DMS114 treated with DMSO at 0.1 percent for 48 hours (cell line): ENCODE measurements at regions not wholly inside any gene's neighbourhood (a gene's known extent, or its start where the extent isn't known, plus 50 kb on each side); places are given as distances from the start of the nearest gene placed in this dataset.
"Not testable (repeated sequence)": the region's sequence is repeated elsewhere in the genome, so short reads cannot be mapped to it uniquely, and the experiment has no call there.

Experiments
- DNase-seq: peaks from one replicate; lab custom pipeline; 2025; ENCODE audit not compliant: unreplicated experiment; lab: John Stamatoyannopoulos, UW

- DNase-seq = no peak
These were observed 301.2 kb upstream of the ZNF804A start for GRCh38 chr2:184297085-184297484.

- DNase-seq = no peak
These were observed 295.8 kb upstream of the ZNF804A start for GRCh38 chr2:184302506-184302905.

DNA sequence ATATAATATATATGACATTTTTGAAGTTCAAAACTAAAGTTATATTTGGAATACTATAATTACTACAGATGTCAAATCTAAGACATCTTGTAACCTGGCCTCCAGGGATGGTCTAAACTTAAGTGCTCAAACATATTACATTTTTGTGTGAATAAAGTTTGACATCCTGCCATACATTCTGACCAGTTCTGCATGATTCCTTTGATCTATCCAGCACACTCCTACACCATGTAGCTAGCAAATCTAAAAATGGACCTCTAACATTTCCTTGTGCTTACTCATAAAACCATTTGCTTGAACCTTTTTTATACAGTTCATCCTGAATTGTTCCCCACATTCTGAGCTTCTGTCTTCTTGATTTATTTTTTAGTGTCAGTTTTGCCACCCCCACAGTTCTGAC, 294.3 kb upstream of the ZNF804A start:
- DNase-seq = no peak

- DNase-seq = no peak
These were observed 293.2 kb upstream of the ZNF804A start for GRCh38 chr2:184305105-184305504.

DNA sequence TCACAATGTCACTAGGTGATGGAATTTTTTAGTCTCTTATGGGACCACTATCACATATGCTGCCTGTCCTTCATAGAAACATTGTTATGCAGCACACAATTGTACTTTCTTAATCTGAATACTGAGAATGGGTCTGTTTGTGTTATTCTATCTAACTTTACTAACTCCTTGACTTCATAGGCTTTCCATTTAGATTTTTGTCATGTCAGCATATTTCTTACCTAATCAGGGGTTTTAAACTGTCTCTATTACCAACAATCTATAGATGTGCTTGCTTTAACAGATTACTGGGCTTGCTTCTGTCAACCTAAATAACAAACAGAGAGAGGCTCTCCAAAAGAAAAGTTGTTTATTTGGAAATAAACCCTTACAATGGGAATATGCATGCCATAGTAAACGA, 289.6 kb upstream of the ZNF804A start:
- DNase-seq = no peak

- no peak for DNase-seq
These were observed 285.4 kb upstream of the ZNF804A start for GRCh38 chr2:184312970-184313369.

GRCh38 chr2:184314829-184315228, 283.5 kb upstream of the ZNF804A start:
- DNase-seq = no peak

- DNase-seq = no peak
These were observed 281.4 kb upstream of the ZNF804A start for GRCh38 chr2:184316921-184317320.

DNA sequence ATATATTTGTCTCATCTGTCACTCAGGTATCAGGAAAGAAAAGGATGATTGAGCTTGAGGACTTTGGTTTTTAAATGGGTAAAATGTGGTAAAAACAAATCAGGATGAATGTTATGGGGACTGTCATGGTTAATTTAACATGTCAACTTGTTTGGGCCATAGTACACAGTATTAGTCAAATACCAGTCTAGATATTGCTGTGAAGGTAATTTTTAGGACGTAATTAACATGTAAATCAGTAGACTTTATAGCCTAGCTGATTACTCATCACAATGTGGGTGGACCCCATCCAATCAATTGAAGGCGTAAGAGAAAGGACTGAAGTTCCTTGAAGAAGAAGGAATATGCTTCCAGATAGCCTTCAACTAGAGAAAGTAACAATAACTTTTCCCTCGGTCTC, 275.7 kb upstream of the ZNF804A start:
- no peak for DNase-seq

- DNase-seq = no peak
These were observed 272.3 kb upstream of the ZNF804A start for GRCh38 chr2:184326066-184326465.

DNA sequence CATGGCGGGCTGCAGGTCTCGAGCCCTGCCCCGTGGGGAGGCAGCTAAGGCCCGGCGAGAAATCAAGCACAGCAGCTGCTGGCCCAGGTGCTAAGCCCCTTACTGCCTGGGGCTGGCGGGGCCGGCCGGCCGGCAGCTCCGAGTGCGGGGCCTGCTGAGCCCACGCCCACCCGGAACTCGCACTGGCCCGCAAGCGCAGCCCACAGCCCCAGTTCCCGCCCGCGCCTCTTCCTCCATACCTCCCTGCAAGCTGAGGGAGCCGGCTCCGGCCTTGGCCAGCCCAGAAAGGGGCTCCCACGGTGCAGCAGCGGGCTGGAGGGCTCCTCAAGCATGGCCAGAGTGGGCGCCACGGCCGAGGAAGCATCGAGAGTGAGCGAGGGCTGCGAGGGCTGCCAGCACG, 270.5 kb upstream of the ZNF804A start:
- DNase-seq = not testable (repeated sequence)

- DNase-seq = not testable (repeated sequence)
These were observed 267.8 kb upstream of the ZNF804A start for GRCh38 chr2:184330561-184330960.

- no peak for DNase-seq
These were observed 261.6 kb upstream of the ZNF804A start for GRCh38 chr2:184336688-184337087.

DNA sequence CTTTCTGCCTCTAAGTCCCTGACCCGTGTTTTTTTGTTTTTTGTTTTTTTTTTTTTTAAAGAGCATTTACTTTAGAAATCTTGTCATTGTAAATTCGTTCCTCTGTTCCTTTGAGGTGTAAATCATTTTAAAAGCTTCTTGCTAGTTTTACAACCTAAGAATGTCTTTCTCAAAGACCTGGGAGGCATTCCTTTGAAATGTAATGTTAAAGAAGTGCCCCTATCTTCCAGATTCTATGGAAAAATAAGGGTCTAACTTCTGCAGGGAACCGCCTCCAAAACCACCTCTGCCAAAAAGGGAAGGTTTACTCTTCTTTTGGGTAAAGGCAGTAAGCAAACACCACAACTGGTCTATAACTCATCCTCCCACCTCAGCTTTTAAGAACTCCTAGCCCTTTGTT, 259.6 kb upstream of the ZNF804A start:
- DNase-seq = no peak

GRCh38 chr2:184339966-184340365, 258.4 kb upstream of the ZNF804A start:
- no peak for DNase-seq

GRCh38 chr2:184346338-184346862, 251.9 kb upstream of the ZNF804A start:
- no peak for DNase-seq

DNA sequence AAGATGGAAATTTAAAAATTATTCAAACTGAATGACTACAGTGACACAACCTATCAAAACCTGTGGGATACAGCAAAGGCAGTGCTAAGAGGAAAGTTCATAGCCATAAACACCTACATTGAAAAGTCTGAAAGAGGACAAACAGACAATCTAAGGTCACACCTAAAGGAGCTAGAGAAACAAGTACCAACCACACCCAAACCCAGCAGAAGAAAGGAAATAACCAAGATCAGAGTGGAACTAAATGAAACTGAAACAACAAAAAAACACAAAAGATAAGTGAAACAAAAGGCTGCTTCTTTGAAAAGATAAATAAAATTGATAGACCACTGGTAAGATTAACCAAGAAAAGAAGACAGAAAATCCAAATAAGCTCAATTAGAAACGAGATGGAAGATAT, 247.2 kb upstream of the ZNF804A start:
- no peak for DNase-seq

GRCh38 chr2:184357033-184357432, 241.3 kb upstream of the ZNF804A start:
- DNase-seq = no peak

- no peak for DNase-seq
These were observed 238.9 kb upstream of the ZNF804A start for GRCh38 chr2:184359379-184359778.

DNA sequence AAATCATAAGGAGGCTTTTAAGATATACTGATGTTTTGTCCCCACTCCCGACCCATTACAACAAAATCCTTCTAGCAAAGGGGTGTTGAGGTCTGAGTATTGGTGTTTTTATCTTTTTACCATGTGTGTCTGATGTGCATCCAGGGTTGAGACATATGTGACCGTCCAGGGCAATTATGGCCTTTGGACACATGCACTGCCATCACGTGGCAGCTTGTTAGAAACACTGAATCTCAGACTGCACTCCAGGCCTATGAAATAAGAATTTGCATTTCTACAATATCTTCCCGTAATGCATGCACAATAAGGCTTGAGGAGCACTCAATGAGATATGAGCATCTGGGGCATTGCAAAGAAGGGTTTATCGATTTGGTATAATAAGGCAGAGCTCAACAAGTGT, 235.1 kb upstream of the ZNF804A start:
- DNase-seq = no peak

GRCh38 chr2:184367211-184367610, 231.1 kb upstream of the ZNF804A start:
- no peak for DNase-seq

DNA sequence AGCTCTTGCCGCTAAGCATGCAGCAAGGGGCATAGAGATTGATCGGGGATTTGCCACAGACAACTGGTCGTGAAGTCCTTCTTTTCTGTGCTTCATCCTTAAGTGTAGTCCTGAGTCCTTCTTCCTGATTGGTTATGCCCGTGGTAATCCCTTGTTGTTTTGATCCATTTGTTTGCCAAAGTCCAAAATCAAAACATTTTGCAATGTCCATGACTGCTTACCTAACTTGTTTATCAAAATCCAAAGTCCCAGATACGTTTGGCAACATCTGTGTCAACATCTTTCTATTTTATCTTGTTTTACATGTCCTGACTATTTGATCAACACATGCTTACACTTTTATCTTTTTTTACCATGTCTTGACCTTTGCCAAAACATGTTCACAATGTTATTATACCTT, 229.0 kb upstream of the ZNF804A start:
- no peak for DNase-seq

DNA sequence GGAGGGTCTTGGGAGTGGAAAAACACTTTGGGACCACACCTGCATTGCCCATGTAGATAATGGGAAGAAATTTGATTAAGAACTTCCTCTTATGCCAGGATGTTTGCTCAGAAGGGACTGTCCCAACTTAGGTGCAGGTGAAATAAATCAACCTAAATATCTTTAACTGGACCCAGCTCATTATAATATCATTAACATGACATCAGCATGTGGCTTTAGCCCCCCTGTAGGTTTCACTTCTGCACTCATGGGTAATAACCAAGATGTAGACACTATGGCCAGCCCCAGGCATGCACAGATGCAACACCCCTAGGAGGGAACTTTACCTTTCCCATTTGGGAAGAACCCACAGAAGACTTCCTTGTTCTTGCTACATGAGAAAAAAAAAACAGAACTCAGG, 227.4 kb upstream of the ZNF804A start:
- DNase-seq = no peak

- no peak for DNase-seq
These were observed 226.7 kb upstream of the ZNF804A start for GRCh38 chr2:184371641-184372040.
